GM12892 (cell line): ENCODE measurements at regions not wholly inside any gene's neighbourhood (a gene's known extent, or its start where the extent isn't known, plus 50 kb on each side); places are given as distances from the start of the nearest gene placed in this dataset.

Experiments used
- POLR2A ChIP-seq: IDR thresholded peaks from 2 replicates; pipeline ENCODE4 v1.6.1; 2011; ENCODE audit warnings: low read depth, low read length, control low read depth
- POLR2AphosphoS5 ChIP-seq: IDR thresholded peaks from 2 replicates; pipeline ENCODE4 v1.6.1; 2011; ENCODE audit warnings: low read depth, low read length, control low read depth
- TAF1 ChIP-seq: IDR thresholded peaks from 2 replicates; pipeline ENCODE4 v1.6.1; 2011; ENCODE audit warnings: low read depth, mild to moderate bottlenecking, control low read depth, low read length, borderline replicate concordance

DNA sequence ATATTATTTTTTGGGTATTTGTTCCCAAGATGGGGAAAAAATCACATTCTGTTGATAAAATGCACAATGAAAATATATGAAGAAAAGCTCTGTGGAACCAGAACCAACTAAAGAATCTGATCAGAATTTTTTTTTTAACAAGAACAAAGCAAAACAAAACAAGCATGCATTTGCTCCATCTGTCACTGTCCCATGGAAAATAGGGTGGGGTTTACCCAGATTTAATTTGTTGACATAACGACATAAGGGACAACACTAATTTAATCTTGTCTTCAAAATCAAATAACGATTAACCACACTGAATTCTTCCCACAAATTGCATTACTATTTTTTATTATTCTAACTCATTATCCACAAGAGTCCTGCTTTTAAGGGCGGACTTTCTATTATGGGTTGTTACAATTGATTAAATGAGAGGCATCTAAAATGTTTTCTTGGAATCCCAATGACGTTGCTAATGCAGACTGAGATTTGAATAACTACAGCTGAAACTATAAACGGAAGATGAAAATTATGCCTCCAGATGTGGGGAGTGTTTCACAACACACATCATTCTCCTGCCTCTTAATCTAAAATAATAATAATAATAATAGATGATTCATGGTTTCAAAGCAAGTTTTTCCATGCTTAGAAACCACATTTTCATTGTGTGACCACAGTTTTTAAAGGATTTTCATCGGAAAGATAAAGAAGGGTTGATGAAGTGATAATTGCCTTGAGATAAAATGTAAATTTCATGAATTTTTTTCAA lies 307.0 kb upstream of the CPEB2 start:
- no peak for TF ChIP-seq POLR2AphosphoS5
- no peak for TF ChIP-seq POLR2A
- TF ChIP-seq TAF1: no peak
